ENCODE measurements at regions not wholly inside any gene's neighbourhood (a gene's known extent, or its start where the extent isn't known, plus 50 kb on each side); places are given as distances from the start of the nearest gene placed in this dataset.

GRCh38 chrX:131723646-131724045, 179.8 kb downstream of the OR13H1 start:
- H3K9me3 ChIP-seq (ENCODE audit: low read length), result no peaks in the 10 kb centered on the region
- ATAC-seq (no peak), DNase-seq (ENCODE audit: low spot score) (no peak), FAIRE-seq (no peak)
- WGBS (ENCODE audit: low lambda C conversion rate), result 95% methylated on average over 1 of the region's 1 CpG
- intact Hi-C loops (cut with micrococcal nuclease; ENCODE audit: unreplicated experiment) (no loop called here), in situ Hi-C loops (cut with HindIII; ENCODE audit: extremely low pct_ligation_motif_present, low pct_unique_long_range_greater_than_20kb) (no loop called here)
- no peaks in the 10 kb centered on the region for H3K27me3 ChIP-seq (ENCODE audit: control insufficient read depth in 1 of 2, insufficient read depth in 2 of 2, low read length in 2 of 2)
- TF ChIP-seq HNF4A (CRISPR knock-in tag; IDR thresholded peaks at IDR 0.05), result no peak
- TF ChIP-seq HDAC2 (CRISPR knock-in tag; IDR thresholded peaks at IDR 0.05), result no peak
- no peak for TF ChIP-seq MXD4 (CRISPR knock-in tag; IDR thresholded peaks at IDR 0.05)
- TF ChIP-seq ZNF441 (CRISPR knock-in tag; IDR thresholded peaks at IDR 0.05; ENCODE audit: borderline replicate concordance), result no peak
- no peak for TF ChIP-seq TFDP1 (CRISPR knock-in tag; IDR thresholded peaks at IDR 0.05; ENCODE audit: borderline replicate concordance)
- TF ChIP-seq ZNF224 (CRISPR knock-in tag; IDR thresholded peaks at IDR 0.05), result no peak
- no peak for TF ChIP-seq HMGXB3 (CRISPR knock-in tag; IDR thresholded peaks at IDR 0.05; ENCODE audit: borderline replicate concordance)
- no peak for TF ChIP-seq ZNF652 (CRISPR knock-in tag; IDR thresholded peaks at IDR 0.05; ENCODE audit: borderline replicate concordance, low read depth)
- TF ChIP-seq ZNF143 (CRISPR knock-in tag; IDR thresholded peaks at IDR 0.05), result no peak
- TF ChIP-seq NFYC (CRISPR knock-in tag; IDR thresholded peaks at IDR 0.05), result no peak
- no peak for TF ChIP-seq SMYD3 (CRISPR knock-in tag; IDR thresholded peaks at IDR 0.05)
- POLR2A ChIA-PET, result no interaction called here
- BruUV-seq (replicated peaks), result no TSS peak
- H4K20me1 ChIP-seq (ENCODE audit: insufficient read depth, low read length), result no peaks in the 10 kb centered on the region
- no peak overlapping the region for H3K27ac ChIP-seq (ENCODE audit: extremely low read length, insufficient read depth, low read length)
- no peak overlapping the region for H3K9ac ChIP-seq (ENCODE audit: insufficient read depth, low read depth, low read length)
- H3K79me2 ChIP-seq (ENCODE audit: insufficient read depth, low read length), result no peaks in the 10 kb centered on the region
- H2AFZ ChIP-seq (ENCODE audit: low read length), result no peak overlapping the region
- H3K4me2 ChIP-seq (ENCODE audit: low read depth, low read length), result no peak overlapping the region
- no peaks in the 10 kb centered on the region for H3K36me3 ChIP-seq (replicated peaks in 1 of 2; ENCODE audit: control insufficient read depth in 1 of 2, insufficient read depth in 2 of 2, low read length in 2 of 2)
- no peak overlapping the region for H3K4me3 ChIP-seq (replicated peaks in 1 of 3; ENCODE audit: insufficient read depth in 1 of 3, low read depth in 2 of 3, low read length in 3 of 3)
- CTCF ChIA-PET (ENCODE audit: low intra/inter-chr PET ratio, low total read pairs), result no interaction called here
- H3K4me1 ChIP-seq (ENCODE audit: insufficient read depth, low read length), result no peaks in the 10 kb centered on the region

Measured in HepG2 (cell line).